Endothelial cell of umbilical vein (primary cell): ENCODE measurements at regions not wholly inside any gene's neighbourhood (a gene's known extent, or its start where the extent isn't known, plus 50 kb on each side); places are given as distances from the start of the nearest gene placed in this dataset.

Experiments
- BruUV-seq: library from RNA; stranded (reverse); fragments of 400-500 nt; replicated peaks from 2 replicates; lab custom pipeline; 2021; lab: Mats Ljungman, UMichigan
- CTCF ChIA-PET: fragments of 300-600, 350-600 bp; sonication (Branson Sonifier 250); formaldehyde crosslinking; loops from one replicate; lab custom pipeline; 2021; ENCODE audit warnings: antibody characterized with exemption, inconsistent platforms; lab: Charles Lee
- POLR2A ChIA-PET: fragments of 300-600, 350-600 bp; sonication (Branson Sonifier 250); formaldehyde crosslinking; loops from one replicate; lab custom pipeline; 2021; ENCODE audit warnings: antibody characterized with exemption, inconsistent platforms; lab: Charles Lee
- DNase-seq: peaks from one replicate; pipeline ENCODE4 v3.0.0-alpha.2; 2011; ENCODE audit warnings: low read depth, low spot score
- FAIRE-seq: peaks from 2 replicates; lab custom pipeline; 2011; peaks lifted over from hg19 to GRCh38; lab: Jason Lieb, UNC
- H2AFZ ChIP-seq: 2 replicates; pipeline ENCODE4 v1.6.0; 2012; ENCODE audit warnings: low read depth, low read length, control low read depth, inconsistent platforms
- H3K27ac ChIP-seq: 2 replicates; pipeline ENCODE4 v1.5.1; 2011; ENCODE audit warnings: low read depth, mild to moderate bottlenecking, control low read depth, low read length, moderate library complexity; ENCODE audit not compliant: insufficient read depth
- H3K27me3 ChIP-seq, 2 experiments: 2 replicates each; pipeline versions ENCODE4 v1.6.0 to v1.6.1; 2011; ENCODE audit warnings: low read length in 2 of 2, mixed read lengths in 1 of 2; ENCODE audit not compliant: control insufficient read depth in 2 of 2, insufficient read depth in 2 of 2
- H3K36me3 ChIP-seq, 2 experiments: 2 replicates in 1 of 2; 3 replicates in 1 of 2; pipeline ENCODE4 v1.5.1; 2011; ENCODE audit warnings: low read length in 2 of 2, mild to moderate bottlenecking in 1 of 2, moderate library complexity in 1 of 2; ENCODE audit not compliant: control insufficient read depth in 2 of 2, insufficient read depth in 2 of 2; ENCODE audit errors: extremely low read depth in 1 of 2
- H3K4me1 ChIP-seq: 3 replicates; pipeline ENCODE4 v1.5.1; 2011; ENCODE audit warnings: mild to moderate bottlenecking, low read length; ENCODE audit not compliant: control insufficient read depth, insufficient read depth; ENCODE audit errors: extremely low read depth
- H3K4me2 ChIP-seq: 2 replicates; pipeline ENCODE4 v1.6.1; 2011; ENCODE audit warnings: low read length, control low read depth, mixed read lengths; ENCODE audit not compliant: insufficient read depth
- H3K4me3 ChIP-seq, 3 experiments: fragments of 200-600 bp in 1 of 3; sonication (generic), shearing (Covaris generic) in 1 of 3; replicated peaks in 1 of 3; 2 replicates each; pipeline ENCODE4 v1.5.1; 2011 to 2016; ENCODE audit warnings: control low read depth in 3 of 3, low read length in 3 of 3, mild to moderate bottlenecking in 2 of 3, inconsistent platforms in 1 of 3, low read depth in 1 of 3, moderate library complexity in 1 of 3; ENCODE audit not compliant: insufficient read depth in 1 of 3
- H3K79me2 ChIP-seq: 2 replicates; pipeline ENCODE4 v1.6.0; 2012; ENCODE audit warnings: low read length, inconsistent platforms; ENCODE audit not compliant: control insufficient read depth, insufficient read depth
- H3K9ac ChIP-seq: replicated peaks from 2 replicates; pipeline ENCODE3; 2011; ENCODE audit warnings: low read length, control low read depth; ENCODE audit not compliant: insufficient read depth; ENCODE audit errors: extremely low read depth
- H3K9me1 ChIP-seq: replicated peaks from 3 replicates; pipeline ENCODE4 v1.6.0; 2011; ENCODE audit warnings: mild to moderate bottlenecking, low read length; ENCODE audit not compliant: control insufficient read depth, insufficient read depth; ENCODE audit errors: extremely low read depth
- H3K9me3 ChIP-seq: replicated peaks from 2 replicates; pipeline ENCODE4 v1.5.1; 2012; ENCODE audit warnings: low read length, inconsistent platforms; ENCODE audit not compliant: control insufficient read depth, insufficient read depth
- H4K20me1 ChIP-seq: replicated peaks from 2 replicates; pipeline ENCODE3; 2011; ENCODE audit warnings: mild to moderate bottlenecking, low read length; ENCODE audit not compliant: control insufficient read depth, insufficient read depth; ENCODE audit errors: extremely low read depth
- EZH2 ChIP-seq: IDR thresholded peaks from 2 replicates; pipeline ENCODE4 v1.6.1; 2012; ENCODE audit warnings: borderline replicate concordance, low read depth, mild to moderate bottlenecking, moderate library complexity, low read length, inconsistent platforms; ENCODE audit not compliant: severe bottlenecking
- FOS ChIP-seq: IDR thresholded peaks from 2 replicates; pipeline ENCODE4 v1.6.1; 2011; ENCODE audit warnings: mild to moderate bottlenecking, low read length, moderate library complexity, borderline replicate concordance; ENCODE audit not compliant: insufficient read depth
- GATA2 ChIP-seq: IDR thresholded peaks from 2 replicates; pipeline ENCODE4 v1.7.0; 2011; ENCODE audit warnings: low read depth, mild to moderate bottlenecking, moderate library complexity, mixed read lengths, low read length; ENCODE audit not compliant: insufficient read length, insufficient read depth
- JUN ChIP-seq: IDR thresholded peaks from 2 replicates; pipeline ENCODE4 v1.6.1; 2011; ENCODE audit warnings: borderline replicate concordance, low read depth; ENCODE audit not compliant: insufficient read length, insufficient read depth
- MYC ChIP-seq: IDR thresholded peaks from one replicate; pipeline ENCODE4 v1.6.1; 2011; ENCODE audit warnings: mild to moderate bottlenecking, low read depth, low read length
- POLR2A ChIP-seq: IDR thresholded peaks from 2 replicates; pipeline ENCODE4 v1.6.1; 2012; ENCODE audit warnings: low read depth, mild to moderate bottlenecking, control low read depth, low read length
- POLR2AphosphoS5 ChIP-seq: IDR thresholded peaks from 2 replicates; pipeline ENCODE4 v1.6.1; 2012; ENCODE audit warnings: low read depth, mild to moderate bottlenecking, control low read depth, low read length, moderate library complexity; ENCODE audit not compliant: insufficient read depth
- dilution Hi-C: fragments of 300-500 bp; cut with MboI; formaldehyde crosslinking; loops from one replicate; pipeline ENCODE4 v1.15.0; 2019; ENCODE audit warnings: low sequenced_read_pairs; ENCODE audit not compliant: extremely low pct_ligation_motif_present
- intact Hi-C: fragments of 100-400 bp; cut with micrococcal nuclease; formaldehyde crosslinking; loops from one replicate; pipeline ENCODE4 v1.10.0; 2022
- TF ChIP-seq, protein P1 (sequence below), 2 donors: IDR thresholded peaks; 1 replicate in 1 of 2; 2 replicates in 1 of 2; pipeline ENCODE4 v1.5.1; 2011; ENCODE audit warnings: low read length in 2 of 2, mild to moderate bottlenecking in 2 of 2, moderate library complexity in 2 of 2, control low read depth in 1 of 2, inconsistent platforms in 1 of 2, low read depth in 1 of 2; ENCODE audit not compliant: insufficient read depth in 1 of 2; ENCODE audit errors: extremely low read depth in 1 of 2
- TF ChIP-seq, protein P2 (sequence below): IDR thresholded peaks from 2 replicates; pipeline ENCODE4 v1.6.1; 2011; ENCODE audit not compliant: insufficient read depth, insufficient read length

DNA sequence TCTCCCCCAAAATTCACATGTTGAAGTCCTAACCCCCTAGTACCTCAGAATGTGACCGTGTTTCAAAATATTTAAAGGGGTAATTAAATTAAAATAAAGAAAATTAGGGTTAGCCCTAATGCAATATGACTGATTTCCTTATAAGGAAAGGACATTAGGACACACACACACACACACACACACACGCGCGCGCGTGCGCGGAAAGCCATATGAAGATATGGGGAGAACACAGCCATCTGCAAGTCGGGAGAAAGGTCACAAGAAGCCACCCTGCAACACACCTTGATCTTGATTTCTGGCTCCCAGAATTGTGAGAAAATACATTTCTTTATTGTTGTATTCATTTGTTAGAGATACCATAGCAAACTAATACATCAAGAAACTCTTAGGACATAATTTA lies 54.6 kb upstream of the STXBP5L start:
- Histone ChIP-seq H3K27me3 (peaks cover 3 to 10% of the 10 kb centered on the region in 2 experiments), H3K36me3 (no peaks in the 10 kb centered on the region), H3K27ac (no peak overlapping the region), H3K4me3 (no peak overlapping the region), H3K9me1 (no peaks in the 10 kb centered on the region), H3K9me3 (no peaks in the 10 kb centered on the region), H3K4me1 (no peaks in the 10 kb centered on the region), H3K9ac (no peak overlapping the region), H2AFZ (no peak overlapping the region), H3K79me2 (no peaks in the 10 kb centered on the region), H4K20me1 (no peaks in the 10 kb centered on the region), H3K4me2 (no peak overlapping the region)
- DNase-seq (no peak), FAIRE-seq (no peak)
- ChIA-PET POLR2A (no interaction called here), CTCF (no interaction called here)
- TF ChIP-seq, protein P1, sequence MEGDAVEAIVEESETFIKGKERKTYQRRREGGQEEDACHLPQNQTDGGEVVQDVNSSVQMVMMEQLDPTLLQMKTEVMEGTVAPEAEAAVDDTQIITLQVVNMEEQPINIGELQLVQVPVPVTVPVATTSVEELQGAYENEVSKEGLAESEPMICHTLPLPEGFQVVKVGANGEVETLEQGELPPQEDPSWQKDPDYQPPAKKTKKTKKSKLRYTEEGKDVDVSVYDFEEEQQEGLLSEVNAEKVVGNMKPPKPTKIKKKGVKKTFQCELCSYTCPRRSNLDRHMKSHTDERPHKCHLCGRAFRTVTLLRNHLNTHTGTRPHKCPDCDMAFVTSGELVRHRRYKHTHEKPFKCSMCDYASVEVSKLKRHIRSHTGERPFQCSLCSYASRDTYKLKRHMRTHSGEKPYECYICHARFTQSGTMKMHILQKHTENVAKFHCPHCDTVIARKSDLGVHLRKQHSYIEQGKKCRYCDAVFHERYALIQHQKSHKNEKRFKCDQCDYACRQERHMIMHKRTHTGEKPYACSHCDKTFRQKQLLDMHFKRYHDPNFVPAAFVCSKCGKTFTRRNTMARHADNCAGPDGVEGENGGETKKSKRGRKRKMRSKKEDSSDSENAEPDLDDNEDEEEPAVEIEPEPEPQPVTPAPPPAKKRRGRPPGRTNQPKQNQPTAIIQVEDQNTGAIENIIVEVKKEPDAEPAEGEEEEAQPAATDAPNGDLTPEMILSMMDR (IDR thresholded peaks at IDR 0.05; ENCODE audit: extremely low read depth in 1 of 2, insufficient read depth in 1 of 2, low read depth in 1 of 2, low read length in 2 of 2): no peak
- TF ChIP-seq, protein P2, sequence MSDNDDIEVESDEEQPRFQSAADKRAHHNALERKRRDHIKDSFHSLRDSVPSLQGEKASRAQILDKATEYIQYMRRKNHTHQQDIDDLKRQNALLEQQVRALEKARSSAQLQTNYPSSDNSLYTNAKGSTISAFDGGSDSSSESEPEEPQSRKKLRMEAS: no peak
- no peak for TF ChIP-seq JUN
- TF ChIP-seq EZH2: no peak
- no peak for TF ChIP-seq GATA2
- TF ChIP-seq POLR2AphosphoS5: no peak
- no peak for TF ChIP-seq MYC
- no peak for TF ChIP-seq FOS
- TF ChIP-seq POLR2A: no peak
- intact Hi-C loops (no loop called here), dilution Hi-C loops (no loop called here)
- BruUV-seq: no TSS peak
